ENCODE measurements at regions not wholly inside any gene's neighbourhood (a gene's known extent, or its start where the extent isn't known, plus 50 kb on each side); places are given as distances from the start of the nearest gene placed in this dataset.

DNA sequence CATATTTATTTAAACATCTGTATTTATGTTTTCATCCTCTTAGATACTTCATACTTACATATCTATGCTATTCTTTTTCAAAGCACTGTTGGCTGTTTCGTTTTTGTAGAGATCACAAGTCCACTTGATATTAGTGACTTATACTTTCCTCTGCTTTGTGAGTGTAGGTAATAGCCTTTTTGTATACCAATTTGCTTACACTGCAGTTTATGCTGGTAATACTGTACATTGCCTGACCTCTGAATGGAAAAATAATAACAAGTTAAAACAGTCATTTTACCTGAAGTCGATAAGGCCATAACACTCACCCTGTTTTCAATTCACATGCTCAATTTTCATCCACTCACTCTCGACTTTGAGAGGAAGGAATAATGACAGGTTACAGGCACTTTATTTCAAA, 89.9 kb upstream of the NANOGP8 start:
- no peak overlapping the region for H2BK120ac ChIP-seq (ENCODE audit: low read depth, low read length, poor library complexity, severe bottlenecking)
- Mint-ChIP-seq H3K27me3 (ENCODE audit: low read depth) (no peaks in the 10 kb centered on the region), H3K9me3 (no peaks in the 10 kb centered on the region; a peak in 1 of 5 replicates), H3K4me3 (no peak overlapping the region), H3K36me3 (ENCODE audit: insufficient read depth in 1 of 3, low read depth in 3 of 3) (peaks cover 0 to 3% (median 0%) of the 10 kb centered on the region in 3 experiments; a peak in 1 of 7 replicates), H3K27ac (no peak overlapping the region), H3K4me1 (peaks cover 0 to 5% of the 10 kb centered on the region in 2 experiments; a peak in 2 of 4 replicates)
- no peaks in the 10 kb centered on the region for H3K79me1 ChIP-seq (ENCODE audit: insufficient read depth, low read depth, low read length, poor library complexity, severe bottlenecking)
- DNase-seq: no peak
- H2BK5ac ChIP-seq (ENCODE audit: insufficient read length, low read length): no peak overlapping the region
- no peaks in the 10 kb centered on the region for H3K79me2 ChIP-seq (ENCODE audit: insufficient read depth, low read length)
- no peaks in the 10 kb centered on the region for H3K4me1 ChIP-seq (ENCODE audit: insufficient read depth, low read length)
- H4K8ac ChIP-seq (replicated peaks; ENCODE audit: insufficient read length, low read depth, low read length): no peak overlapping the region
- no peak overlapping the region for H4K91ac ChIP-seq (ENCODE audit: insufficient read length, low read depth, low read length)
- H3K9me3 ChIP-seq (ENCODE audit: control insufficient read depth, low read depth, low read length): no peaks in the 10 kb centered on the region
- H3K18ac ChIP-seq (ENCODE audit: insufficient read length, low read depth, low read length): no peak overlapping the region
- H3K27me3 ChIP-seq (ENCODE audit: insufficient read depth, low read length): no peaks in the 10 kb centered on the region
- no peak overlapping the region for H3K4ac ChIP-seq (ENCODE audit: low read depth, low read length)
- H4K20me1 ChIP-seq (ENCODE audit: control insufficient read depth, insufficient read depth, insufficient read length): no peaks in the 10 kb centered on the region
- no CpG with 5 or more reads among the region's 3 CpGs for WGBS (ENCODE audit: extremely low coverage, insufficient read length, low lambda C conversion rate)
- no peak overlapping the region for H3K4me2 ChIP-seq (ENCODE audit: insufficient read depth, insufficient read length, low read length)
- no peak overlapping the region for H2BK12ac ChIP-seq (ENCODE audit: insufficient read length, low read depth, low read length)
- no peak overlapping the region for H3K56ac ChIP-seq (ENCODE audit: insufficient read length, low read depth, low read length)
- no peak overlapping the region for H2BK15ac ChIP-seq (ENCODE audit: low read depth, low read length)
- H4K5ac ChIP-seq (ENCODE audit: insufficient read length, low read depth, low read length): no peak overlapping the region
- H3K27ac ChIP-seq (ENCODE audit: insufficient read length, low read depth, low read length): no peak overlapping the region
- H3K9ac ChIP-seq (ENCODE audit: extremely low read depth, insufficient read length, low read length): no peak overlapping the region
- no peaks in the 10 kb centered on the region for H3K23me2 ChIP-seq (ENCODE audit: insufficient read length, low read depth, low read length, poor library complexity, severe bottlenecking)
- no peak overlapping the region for H2AFZ ChIP-seq (ENCODE audit: low read length)
- no peak overlapping the region for H3K23ac ChIP-seq (ENCODE audit: insufficient read length, low read depth, low read length)
- no peak overlapping the region for H3T11ph ChIP-seq (ENCODE audit: low read length)
- no peak overlapping the region for H3K14ac ChIP-seq (ENCODE audit: insufficient read depth, low read length)
- no peak overlapping the region for H2BK20ac ChIP-seq (ENCODE audit: low read depth, low read length, poor library complexity, severe bottlenecking)
- no peak overlapping the region for H2AK5ac ChIP-seq (ENCODE audit: insufficient read length, low read length)
- TF ChIP-seq, protein P1, sequence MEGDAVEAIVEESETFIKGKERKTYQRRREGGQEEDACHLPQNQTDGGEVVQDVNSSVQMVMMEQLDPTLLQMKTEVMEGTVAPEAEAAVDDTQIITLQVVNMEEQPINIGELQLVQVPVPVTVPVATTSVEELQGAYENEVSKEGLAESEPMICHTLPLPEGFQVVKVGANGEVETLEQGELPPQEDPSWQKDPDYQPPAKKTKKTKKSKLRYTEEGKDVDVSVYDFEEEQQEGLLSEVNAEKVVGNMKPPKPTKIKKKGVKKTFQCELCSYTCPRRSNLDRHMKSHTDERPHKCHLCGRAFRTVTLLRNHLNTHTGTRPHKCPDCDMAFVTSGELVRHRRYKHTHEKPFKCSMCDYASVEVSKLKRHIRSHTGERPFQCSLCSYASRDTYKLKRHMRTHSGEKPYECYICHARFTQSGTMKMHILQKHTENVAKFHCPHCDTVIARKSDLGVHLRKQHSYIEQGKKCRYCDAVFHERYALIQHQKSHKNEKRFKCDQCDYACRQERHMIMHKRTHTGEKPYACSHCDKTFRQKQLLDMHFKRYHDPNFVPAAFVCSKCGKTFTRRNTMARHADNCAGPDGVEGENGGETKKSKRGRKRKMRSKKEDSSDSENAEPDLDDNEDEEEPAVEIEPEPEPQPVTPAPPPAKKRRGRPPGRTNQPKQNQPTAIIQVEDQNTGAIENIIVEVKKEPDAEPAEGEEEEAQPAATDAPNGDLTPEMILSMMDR (conservative IDR thresholded peaks at IDR 0.05): no peak
